Uterus (tissue), 3 donors: ENCODE measurements at regions not wholly inside any gene's neighbourhood (a gene's known extent, or its start where the extent isn't known, plus 50 kb on each side); places are given as distances from the start of the nearest gene placed in this dataset.

ENCODE experiments used
- DNase-seq, 2 donors: peaks; one replicate each; pipeline ENCODE4 v3.0.0-alpha.2; 2019 to 2020
- H3K27ac ChIP-seq, 2 donors: fragments of 200-600 bp; sonication (generic); 1 replicate in 1 of 2; 2 replicates in 1 of 2; pipeline ENCODE4 v1.5.1; 2016 to 2018
- H3K27me3 ChIP-seq, 2 donors: fragments of 200-600 bp; sonication (generic); one replicate each; pipeline ENCODE4 v1.5.1; 2018 to 2019; ENCODE audit warnings: control low read depth in 1 of 2
- H3K36me3 ChIP-seq, 2 donors: fragments of 200-600 bp; sonication (generic); one replicate each; pipeline ENCODE4 v1.5.1; 2019; ENCODE audit warnings: control low read depth in 1 of 2
- H3K4me1 ChIP-seq, 2 donors: fragments of 200-600 bp; sonication (generic); one replicate each; pipeline ENCODE4 v1.5.1; 2018 to 2019; ENCODE audit warnings: control low read depth in 1 of 2
- H3K4me3 ChIP-seq, 2 donors: fragments of 200-600 bp; sonication (generic); 1 replicate in 1 of 2; 2 replicates in 1 of 2; pipeline ENCODE4 v1.5.1; 2018 to 2019; ENCODE audit warnings: mild to moderate bottlenecking in 1 of 2
- H3K9me3 ChIP-seq, 2 donors: fragments of 200-600 bp; sonication (generic); one replicate each; pipeline ENCODE4 v1.5.1; 2019; ENCODE audit warnings: control low read depth in 1 of 2
- CTCF ChIP-seq, 4 experiments: fragments of 200-600 bp in 2 of 4; fragments of 450-650 bp in 2 of 4; sonication (generic) in 2 of 4; IDR thresholded peaks; one replicate each; pipeline ENCODE4 v1.5.1; 2016 to 2019; ENCODE audit warnings: antibody characterized with exemption in 4 of 4, mild to moderate bottlenecking in 2 of 4, moderate library complexity in 1 of 4
- POLR2A ChIP-seq, 2 donors: fragments of 450-650 bp; IDR thresholded peaks; one replicate each; pipeline ENCODE4 v1.6.1; 2016; ENCODE audit warnings: antibody characterized with exemption in 2 of 2, mild to moderate bottlenecking in 1 of 2, moderate library complexity in 1 of 2
- intact Hi-C: fragments of 100-400 bp; cut with DNase I; formaldehyde crosslinking; loops from one replicate; pipeline ENCODE4 v1.15.1; 2023; ENCODE audit warnings: low total_unique reads
- donor health status: DM: yes; HTN: yes; CAD: no.

GRCh38 chr19:31098836-31099235, 250.4 kb downstream of the TSHZ3 start:
- no peaks in the 10 kb centered on the region for H3K9me3 ChIP-seq
- no peak overlapping the region for H3K4me3 ChIP-seq
- no peak for DNase-seq
- no peak overlapping the region for H3K27ac ChIP-seq
- no peaks in the 10 kb centered on the region for H3K36me3 ChIP-seq
- no peaks in the 10 kb centered on the region for H3K27me3 ChIP-seq
- intact Hi-C loops, result no loop called here
- no peaks in the 10 kb centered on the region for H3K4me1 ChIP-seq
- no peak for TF ChIP-seq POLR2A (IDR thresholded peaks at IDR 0.05)
- TF ChIP-seq CTCF (IDR thresholded peaks at IDR 0.05), result no peak

- Histone ChIP-seq H3K9me3 (no peaks in the 10 kb centered on the region), H3K27me3 (no peaks in the 10 kb centered on the region), H3K4me1 (no peaks in the 10 kb centered on the region), H3K4me3 (no peak overlapping the region), H3K36me3 (no peaks in the 10 kb centered on the region), H3K27ac (no peak overlapping the region)
- intact Hi-C loops, result no loop called here
- DNase-seq, result no peak
- TF ChIP-seq CTCF (IDR thresholded peaks at IDR 0.05) (no peak), POLR2A (IDR thresholded peaks at IDR 0.05) (no peak)
These were observed 252.2 kb downstream of the TSHZ3 start for GRCh38 chr19:31096935-31097545.

- Histone ChIP-seq H3K27me3 (no peaks in the 10 kb centered on the region), H3K27ac (no peak overlapping the region), H3K36me3 (no peaks in the 10 kb centered on the region), H3K4me1 (no peaks in the 10 kb centered on the region), H3K4me3 (no peak overlapping the region), H3K9me3 (no peaks in the 10 kb centered on the region)
- TF ChIP-seq POLR2A (IDR thresholded peaks at IDR 0.05), result no peak
- no peak for TF ChIP-seq CTCF (IDR thresholded peaks at IDR 0.05)
- intact Hi-C loops, result no loop called here
- no peak for DNase-seq
These were observed 253.0 kb downstream of the TSHZ3 start for GRCh38 chr19:31096062-31096830.

- H3K27me3 ChIP-seq, result no peaks in the 10 kb centered on the region
- TF ChIP-seq CTCF (IDR thresholded peaks at IDR 0.05), result no peak
- TF ChIP-seq POLR2A (IDR thresholded peaks at IDR 0.05), result no peak
- no peak overlapping the region for H3K27ac ChIP-seq
- no peaks in the 10 kb centered on the region for H3K36me3 ChIP-seq
- no peak for DNase-seq
- no peak overlapping the region for H3K4me3 ChIP-seq
- no peaks in the 10 kb centered on the region for H3K4me1 ChIP-seq
- intact Hi-C loops, result no loop called here
- no peaks in the 10 kb centered on the region for H3K9me3 ChIP-seq
These were observed 254.0 kb downstream of the TSHZ3 start for GRCh38 chr19:31095100-31095804.

GRCh38 chr19:31092274-31092673, 257.0 kb downstream of the TSHZ3 start:
- Histone ChIP-seq H3K4me3 (no peak overlapping the region), H3K27ac (no peak overlapping the region), H3K36me3 (no peaks in the 10 kb centered on the region), H3K4me1 (no peaks in the 10 kb centered on the region), H3K9me3 (no peaks in the 10 kb centered on the region), H3K27me3 (no peaks in the 10 kb centered on the region)
- TF ChIP-seq POLR2A (IDR thresholded peaks at IDR 0.05) (no peak), CTCF (IDR thresholded peaks at IDR 0.05) (no peak)
- no peak for DNase-seq
- intact Hi-C loops, result no loop called here
